GM11168 (cell line): ENCODE measurements at regions not wholly inside any gene's neighbourhood (a gene's known extent, or its start where the extent isn't known, plus 50 kb on each side); places are given as distances from the start of the nearest gene placed in this dataset.

Experiments used
- in situ Hi-C: fragments of 300-500 bp; cut with MboI; formaldehyde crosslinking; loops from one replicate; pipeline ENCODE4 v1.12.0; 2022; ENCODE audit warnings: low sequenced_read_pairs; ENCODE audit not compliant: unreplicated experiment

GRCh38 chr1:188050250-188050649, 1221.5 kb downstream of the PLA2G4A start:
- in situ Hi-C loops = no loop called here

- in situ Hi-C loops = no loop called here
Measured at GRCh38 chr1:188056011-188056410, 1227.3 kb downstream of the PLA2G4A start.

GRCh38 chr1:188058801-188059200, 1230.1 kb downstream of the PLA2G4A start:
- in situ Hi-C loops = no loop called here

- in situ Hi-C loops = no loop called here
Measured at GRCh38 chr1:188061881-188062280, 1233.1 kb downstream of the PLA2G4A start.

GRCh38 chr1:188062456-188062855, 1233.7 kb downstream of the PLA2G4A start:
- in situ Hi-C loops = no loop called here

GRCh38 chr1:188065917-188066316, 1237.2 kb downstream of the PLA2G4A start:
- in situ Hi-C loops = no loop called here

GRCh38 chr1:188070848-188071247, 1242.1 kb downstream of the PLA2G4A start:
- in situ Hi-C loops = no loop called here

GRCh38 chr1:188089015-188089414, 1260.3 kb downstream of the PLA2G4A start:
- in situ Hi-C loops = no loop called here

- in situ Hi-C loops = no loop called here
Measured at GRCh38 chr1:188089461-188089860, 1260.7 kb downstream of the PLA2G4A start.

- in situ Hi-C loops = no loop called here
Measured at GRCh38 chr1:188096521-188096920, 1267.8 kb downstream of the PLA2G4A start.

GRCh38 chr1:188117436-188117835, 1288.7 kb downstream of the PLA2G4A start:
- in situ Hi-C loops = no loop called here

GRCh38 chr1:188122646-188123045, 1293.9 kb downstream of the PLA2G4A start:
- in situ Hi-C loops = no loop called here

GRCh38 chr1:188127507-188127906, 1298.8 kb downstream of the PLA2G4A start:
- in situ Hi-C loops = no loop called here

GRCh38 chr1:188128761-188129160, 1300.0 kb downstream of the PLA2G4A start:
- in situ Hi-C loops = no loop called here

GRCh38 chr1:188129856-188130838, 1301.4 kb downstream of the PLA2G4A start:
- in situ Hi-C loops = no loop called here

GRCh38 chr1:188137221-188137620, 1308.5 kb downstream of the PLA2G4A start:
- in situ Hi-C loops = no loop called here

GRCh38 chr1:188140958-188141357, 1312.2 kb downstream of the PLA2G4A start:
- in situ Hi-C loops = no loop called here

- in situ Hi-C loops = no loop called here
Measured at GRCh38 chr1:188154196-188154595, 1325.4 kb downstream of the PLA2G4A start.

GRCh38 chr1:188154761-188155160, 1326.0 kb downstream of the PLA2G4A start:
- in situ Hi-C loops = no loop called here

GRCh38 chr1:188155261-188155660, 1326.5 kb downstream of the PLA2G4A start:
- in situ Hi-C loops = no loop called here

- in situ Hi-C loops = no loop called here
Measured at GRCh38 chr1:188164459-188164858, 1335.7 kb downstream of the PLA2G4A start.

- in situ Hi-C loops = no loop called here
Measured at GRCh38 chr1:188166654-188167053, 1337.9 kb downstream of the PLA2G4A start.
